ENCODE measurements at regions not wholly inside any gene's neighbourhood (a gene's known extent, or its start where the extent isn't known, plus 50 kb on each side); places are given as distances from the start of the nearest gene placed in this dataset.

DNA sequence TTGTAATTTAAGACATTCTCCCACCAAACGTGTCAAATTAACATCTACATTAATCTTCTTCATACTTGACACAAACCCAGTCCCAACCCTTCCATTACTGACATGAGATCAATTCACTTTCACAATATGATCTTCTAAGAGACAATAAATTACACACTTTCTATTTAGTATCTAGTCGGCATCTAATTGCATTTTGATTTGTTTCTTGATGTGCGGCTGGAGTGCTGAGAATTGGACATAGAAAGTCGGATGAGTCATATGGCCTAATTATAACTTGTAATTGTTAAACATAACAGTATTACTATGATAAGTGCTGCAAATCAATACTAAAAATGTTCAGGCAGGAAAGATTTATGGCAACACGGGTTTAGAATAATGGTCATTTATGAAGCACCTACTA is 78.4 kb upstream of the RORA start:
- Histone ChIP-seq H3K36me3 (ENCODE audit: insufficient read depth, low read length) (no peaks in the 10 kb centered on the region), H3K27me3 (ENCODE audit: insufficient read depth, low read length) (0 out of 2 replicates have a peak, but pooled peaks cover 5% of the 10 kb centered on the region), H2AFZ (ENCODE audit: low read length, unreplicated experiment) (no peak overlapping the region)

DNA sequence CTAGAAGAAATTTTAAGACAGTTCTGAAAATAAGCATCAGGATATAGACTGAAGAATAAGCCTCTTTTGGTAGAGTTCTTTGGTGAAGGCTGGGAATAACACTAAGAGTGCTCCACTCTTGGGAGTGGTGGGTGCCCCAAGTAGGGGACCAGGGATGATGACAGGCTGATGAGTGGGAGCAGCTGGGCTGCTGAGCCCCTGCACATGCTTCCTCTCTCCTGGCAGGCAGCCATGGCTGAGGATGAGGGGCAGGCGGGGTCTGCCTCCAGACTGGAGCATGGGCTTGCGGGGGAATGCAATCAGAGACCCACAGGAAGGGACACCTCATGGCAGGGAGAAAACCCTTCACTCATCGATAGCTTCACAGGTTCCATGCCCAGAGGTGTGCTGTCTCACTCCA is 72.6 kb upstream of the RORA start:
- Histone ChIP-seq H3K4me1 (ENCODE audit: control insufficient read depth, insufficient read depth, low read length, unreplicated experiment) (no peaks in the 10 kb centered on the region), H3K27me3 (ENCODE audit: insufficient read depth, low read length) (peaks cover 19% of the 10 kb centered on the region), H3K27ac (ENCODE audit: low read depth, low read length) (no peak overlapping the region), H2AFZ (ENCODE audit: low read length, unreplicated experiment) (no peak overlapping the region), H3K4me3 (ENCODE audit: low read depth, low read length) (no peak overlapping the region), H3K36me3 (ENCODE audit: insufficient read depth, low read length) (no peaks in the 10 kb centered on the region), H3K79me2 (ENCODE audit: control insufficient read depth, insufficient read depth, low read length, unreplicated experiment) (no peaks in the 10 kb centered on the region)

More for the DNA sequence above, 78.4 kb upstream of the RORA start:
- Histone ChIP-seq H3K4me1 (ENCODE audit: control insufficient read depth, insufficient read depth, low read length, unreplicated experiment) (no peaks in the 10 kb centered on the region), H3K79me2 (ENCODE audit: control insufficient read depth, insufficient read depth, low read length, unreplicated experiment) (no peaks in the 10 kb centered on the region), H3K4me3 (ENCODE audit: low read depth, low read length) (no peak overlapping the region), H3K27ac (ENCODE audit: low read depth, low read length) (no peak overlapping the region)

DNA sequence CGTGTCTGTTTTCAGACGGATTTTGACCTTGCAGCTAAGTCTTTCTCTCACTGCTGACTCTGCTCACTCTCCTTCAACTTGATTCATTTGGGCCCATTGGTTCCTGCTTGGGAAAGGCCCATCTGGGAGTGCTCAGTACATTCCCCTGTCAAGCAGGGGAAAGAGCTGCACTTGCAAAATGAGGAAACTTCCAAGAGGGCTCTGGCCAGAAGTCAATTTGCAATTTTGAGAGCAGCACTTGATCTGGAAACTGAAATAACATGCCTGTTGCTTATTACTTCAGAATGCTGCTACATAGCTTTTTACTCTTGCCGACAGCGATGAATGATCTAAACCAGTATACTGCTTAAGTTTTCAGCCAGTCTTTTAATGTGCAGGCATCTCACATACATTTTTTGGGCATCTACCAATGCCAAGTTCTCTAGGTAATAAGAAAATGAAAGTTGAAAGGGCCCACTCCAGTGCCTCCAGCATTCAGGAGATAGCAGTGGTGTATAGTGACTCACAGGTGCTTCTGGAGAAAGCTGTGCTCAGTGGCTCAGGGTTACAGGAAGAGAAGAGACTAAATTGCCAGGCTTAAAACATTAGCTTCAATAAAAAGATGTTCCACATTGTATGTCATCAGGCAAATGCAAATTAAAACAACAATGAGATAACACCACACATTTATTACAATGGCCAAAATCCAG is 70.1 kb upstream of the RORA start:
- Histone ChIP-seq H3K4me3 (ENCODE audit: low read depth, low read length) (no peak overlapping the region), H3K79me2 (ENCODE audit: control insufficient read depth, insufficient read depth, low read length, unreplicated experiment) (no peaks in the 10 kb centered on the region), H2AFZ (ENCODE audit: low read length, unreplicated experiment) (no peak overlapping the region), H3K27ac (ENCODE audit: low read depth, low read length) (no peak overlapping the region), H3K36me3 (ENCODE audit: insufficient read depth, low read length) (no peaks in the 10 kb centered on the region), H3K27me3 (ENCODE audit: insufficient read depth, low read length) (peaks cover 19% of the 10 kb centered on the region), H3K4me1 (ENCODE audit: control insufficient read depth, insufficient read depth, low read length, unreplicated experiment) (no peaks in the 10 kb centered on the region)

DNA sequence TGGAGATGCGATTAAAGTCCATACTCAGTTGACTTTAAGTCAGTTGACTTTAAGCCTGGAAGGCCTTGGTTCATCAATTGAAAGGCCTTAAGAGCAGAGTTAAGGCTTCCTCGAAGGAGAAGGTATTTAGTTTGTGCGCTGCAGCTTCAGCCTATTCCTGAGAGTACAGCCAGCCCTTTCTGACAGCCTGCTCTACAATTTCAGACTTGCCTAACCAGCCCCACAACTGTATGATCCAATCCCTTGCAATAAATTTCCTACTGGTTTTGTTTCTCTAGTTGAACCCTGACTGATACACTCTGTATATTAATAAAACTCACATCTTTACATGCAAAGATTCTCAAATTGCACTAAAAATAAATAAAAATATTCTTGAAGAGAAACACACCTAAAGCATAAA is 66.1 kb upstream of the RORA start:
- Histone ChIP-seq H3K4me1 (ENCODE audit: control insufficient read depth, insufficient read depth, low read length, unreplicated experiment) (no peaks in the 10 kb centered on the region), H2AFZ (ENCODE audit: low read length, unreplicated experiment) (no peak overlapping the region), H3K79me2 (ENCODE audit: control insufficient read depth, insufficient read depth, low read length, unreplicated experiment) (no peaks in the 10 kb centered on the region), H3K27me3 (ENCODE audit: insufficient read depth, low read length) (peaks cover 35% of the 10 kb centered on the region), H3K27ac (ENCODE audit: low read depth, low read length) (no peak overlapping the region), H3K4me3 (ENCODE audit: low read depth, low read length) (no peak overlapping the region), H3K36me3 (ENCODE audit: insufficient read depth, low read length) (no peaks in the 10 kb centered on the region)

DNA sequence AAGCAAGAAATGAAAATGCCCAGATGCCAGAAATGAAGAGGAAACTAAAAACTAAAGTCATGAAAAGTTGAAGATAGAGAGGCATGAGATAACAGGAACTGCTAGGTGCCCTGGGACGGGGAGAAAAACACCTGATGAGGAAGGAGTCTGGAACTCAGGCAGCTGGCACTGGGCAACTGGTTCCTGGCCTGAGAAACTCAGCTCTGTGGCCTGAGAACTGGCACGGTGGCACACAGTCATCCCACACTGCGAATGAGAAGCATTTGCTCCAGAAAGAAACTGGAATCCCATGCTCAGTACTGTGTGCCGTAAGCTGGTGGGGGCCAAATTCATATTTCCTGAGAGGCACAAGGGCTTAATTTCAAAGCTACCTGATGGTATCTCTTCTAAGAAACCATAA is 53.6 kb upstream of the RORA start:
- Histone ChIP-seq H3K79me2 (ENCODE audit: control insufficient read depth, insufficient read depth, low read length, unreplicated experiment) (no peaks in the 10 kb centered on the region), H3K4me3 (ENCODE audit: low read depth, low read length) (no peak overlapping the region), H2AFZ (ENCODE audit: low read length, unreplicated experiment) (no peak overlapping the region), H3K27me3 (ENCODE audit: insufficient read depth, low read length) (peaks cover 44% of the 10 kb centered on the region), H3K4me1 (ENCODE audit: control insufficient read depth, insufficient read depth, low read length, unreplicated experiment) (no peaks in the 10 kb centered on the region), H3K36me3 (ENCODE audit: insufficient read depth, low read length) (no peaks in the 10 kb centered on the region), H3K27ac (ENCODE audit: low read depth, low read length) (no peak overlapping the region)

DNA sequence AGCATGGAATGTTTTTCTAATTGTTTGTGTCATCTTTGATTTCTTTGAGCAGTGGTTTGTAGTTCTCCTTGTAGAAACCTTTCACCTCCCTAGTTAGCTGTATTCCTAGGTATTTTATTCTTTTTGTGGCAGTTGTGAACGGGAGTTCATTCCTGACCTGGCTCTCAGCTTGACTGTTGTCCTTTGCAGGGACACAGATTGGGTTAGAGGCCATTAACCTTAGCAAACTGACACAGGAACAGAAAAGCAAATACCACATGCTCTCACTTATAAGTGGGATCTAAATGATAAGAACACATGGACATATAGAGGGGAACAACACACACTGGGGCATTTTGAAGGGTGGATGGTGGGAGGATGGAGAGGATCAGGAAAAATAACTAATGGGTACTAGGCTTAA is 52.2 kb upstream of the RORA start:
- Histone ChIP-seq H3K36me3 (ENCODE audit: insufficient read depth, low read length) (no peaks in the 10 kb centered on the region), H3K27me3 (ENCODE audit: insufficient read depth, low read length) (peaks cover 44% of the 10 kb centered on the region), H3K4me1 (ENCODE audit: control insufficient read depth, insufficient read depth, low read length, unreplicated experiment) (no peaks in the 10 kb centered on the region), H3K27ac (ENCODE audit: low read depth, low read length) (no peak overlapping the region), H3K4me3 (ENCODE audit: low read depth, low read length) (no peak overlapping the region), H3K79me2 (ENCODE audit: control insufficient read depth, insufficient read depth, low read length, unreplicated experiment) (no peaks in the 10 kb centered on the region), H2AFZ (ENCODE audit: low read length, unreplicated experiment) (no peak overlapping the region)

Data from ACC112 (cell line).